ENCODE measurements at regions not wholly inside any gene's neighbourhood (a gene's known extent, or its start where the extent isn't known, plus 50 kb on each side); places are given as distances from the start of the nearest gene placed in this dataset.

GRCh38 chr5:166977911-166978422 lies 1313.5 kb upstream of the WWC1 start:
- no peak for DNase-seq

GRCh38 chr5:166979307-166979895 lies 1312.0 kb upstream of the WWC1 start:
- no peak for DNase-seq

GRCh38 chr5:166980666-166981065 lies 1310.8 kb upstream of the WWC1 start:
- DNase-seq, result no peak

- DNase-seq, result no peak
Observed at GRCh38 chr5:166982226-166982625, 1309.2 kb upstream of the WWC1 start.

GRCh38 chr5:166991601-166992000 lies 1299.8 kb upstream of the WWC1 start:
- DNase-seq, result no peak

GRCh38 chr5:166992108-166992507 lies 1299.3 kb upstream of the WWC1 start:
- no peak for DNase-seq

- no peak for DNase-seq
Observed at GRCh38 chr5:166992874-166993722, 1298.3 kb upstream of the WWC1 start.

GRCh38 chr5:166994226-166994625 lies 1297.2 kb upstream of the WWC1 start:
- no peak for DNase-seq

- no peak for DNase-seq
Observed at GRCh38 chr5:167001246-167001645, 1290.2 kb upstream of the WWC1 start.

GRCh38 chr5:167008705-167009104 lies 1282.7 kb upstream of the WWC1 start:
- DNase-seq, result no peak

GRCh38 chr5:167011196-167011595 lies 1280.2 kb upstream of the WWC1 start:
- DNase-seq, result no peak

GRCh38 chr5:167012123-167013034 lies 1279.1 kb upstream of the WWC1 start:
- no peak for DNase-seq

GRCh38 chr5:167014401-167015056 lies 1276.9 kb upstream of the WWC1 start:
- no peak for DNase-seq

GRCh38 chr5:167020418-167020817 lies 1271.0 kb upstream of the WWC1 start:
- no peak for DNase-seq

GRCh38 chr5:167029488-167029887 lies 1262.0 kb upstream of the WWC1 start:
- no peak for DNase-seq

GRCh38 chr5:167030500-167031120 lies 1260.8 kb upstream of the WWC1 start:
- DNase-seq, result no peak

GRCh38 chr5:167036585-167036984 lies 1254.9 kb upstream of the WWC1 start:
- DNase-seq, result no peak

GRCh38 chr5:167049043-167049663 lies 1242.3 kb upstream of the WWC1 start:
- no peak for DNase-seq

GRCh38 chr5:167049771-167050567 lies 1241.5 kb upstream of the WWC1 start:
- no peak for DNase-seq

- DNase-seq, result no peak
Observed at GRCh38 chr5:167050568-167051401, 1240.7 kb upstream of the WWC1 start.

Measured in CD4-positive, alpha-beta T cell treated with Interleukin-17A for 1 hour (primary cell).